ENCODE measurements at regions not wholly inside any gene's neighbourhood (a gene's known extent, or its start where the extent isn't known, plus 50 kb on each side); places are given as distances from the start of the nearest gene placed in this dataset.

GRCh38 chr3:68664276-68664675, 268.1 kb downstream of the TAFA4 start:
- TF ChIP-seq CTCF (IDR thresholded peaks at IDR 0.05), result no peak
- TF ChIP-seq POLR2A (IDR thresholded peaks at IDR 0.05), result no peak
